ENCODE measurements at regions not wholly inside any gene's neighbourhood (a gene's known extent, or its start where the extent isn't known, plus 50 kb on each side); places are given as distances from the start of the nearest gene placed in this dataset.

GRCh38 chr5:77923666-77924065 is 147.5 kb upstream of the TBCA start:
- intact Hi-C loops (cut with DNase I) = no loop called here
- H3K36me3 ChIP-seq = no peaks in the 10 kb centered on the region
- no peak for TF ChIP-seq CTCF (IDR thresholded peaks at IDR 0.05)
- TF ChIP-seq POLR2AphosphoS5 (IDR thresholded peaks at IDR 0.05; ENCODE audit: insufficient read depth in 1 of 2, low read depth in 1 of 2) = no peak
- H3K27ac ChIP-seq = no peak overlapping the region
- no peak overlapping the region for H3K4me3 ChIP-seq
- no peaks in the 10 kb centered on the region for H3K27me3 ChIP-seq
- no peaks in the 10 kb centered on the region for H3K9me3 ChIP-seq
- no peak for DNase-seq (ENCODE audit: extremely low spot score in 2 of 2)
- no peaks in the 10 kb centered on the region for H3K4me1 ChIP-seq

GRCh38 chr5:77921094-77921768 is 145.1 kb upstream of the TBCA start:
- no peak overlapping the region for H3K27ac ChIP-seq
- H3K9me3 ChIP-seq = no peaks in the 10 kb centered on the region
- H3K4me3 ChIP-seq = no peak overlapping the region
- H3K36me3 ChIP-seq = no peaks in the 10 kb centered on the region
- intact Hi-C loops (cut with DNase I) = no loop called here
- H3K4me1 ChIP-seq = no peaks in the 10 kb centered on the region
- no peaks in the 10 kb centered on the region for H3K27me3 ChIP-seq
- no peak for DNase-seq (ENCODE audit: extremely low spot score in 2 of 2)
- no peak for TF ChIP-seq CTCF (IDR thresholded peaks at IDR 0.05)
- TF ChIP-seq POLR2AphosphoS5 (IDR thresholded peaks at IDR 0.05; ENCODE audit: insufficient read depth in 1 of 2, low read depth in 1 of 2) = no peak
- no peak for TF ChIP-seq POLR2A (IDR thresholded peaks at IDR 0.05)

GRCh38 chr5:77920359-77921058 is 144.4 kb upstream of the TBCA start:
- H3K9me3 ChIP-seq = no peaks in the 10 kb centered on the region
- intact Hi-C loops (cut with DNase I) = no loop called here
- H3K4me1 ChIP-seq = no peaks in the 10 kb centered on the region
- no peak for TF ChIP-seq POLR2AphosphoS5 (IDR thresholded peaks at IDR 0.05; ENCODE audit: insufficient read depth in 1 of 2, low read depth in 1 of 2)
- TF ChIP-seq CTCF (IDR thresholded peaks at IDR 0.05) = no peak
- no peak for TF ChIP-seq POLR2A (IDR thresholded peaks at IDR 0.05)
- H3K4me3 ChIP-seq = no peak overlapping the region
- DNase-seq (ENCODE audit: extremely low spot score in 2 of 2) = no peak
- no peaks in the 10 kb centered on the region for H3K27me3 ChIP-seq
- no peak overlapping the region for H3K27ac ChIP-seq
- H3K36me3 ChIP-seq = no peaks in the 10 kb centered on the region

- Histone ChIP-seq H3K27ac (no peak overlapping the region), H3K27me3 (no peaks in the 10 kb centered on the region), H3K9me3 (no peaks in the 10 kb centered on the region), H3K4me1 (no peaks in the 10 kb centered on the region), H3K4me3 (no peak overlapping the region), H3K36me3 (no peaks in the 10 kb centered on the region)
- intact Hi-C loops (cut with DNase I) = no loop called here
- TF ChIP-seq CTCF (IDR thresholded peaks at IDR 0.05) = no peak
- no peak for TF ChIP-seq POLR2A (IDR thresholded peaks at IDR 0.05)
- TF ChIP-seq POLR2AphosphoS5 (IDR thresholded peaks at IDR 0.05; ENCODE audit: insufficient read depth in 1 of 2, low read depth in 1 of 2) = no peak
- no peak for DNase-seq (ENCODE audit: extremely low spot score in 2 of 2)
Measured at GRCh38 chr5:77915346-77915745, 139.2 kb upstream of the TBCA start.

GRCh38 chr5:77912721-77913120 is 136.6 kb upstream of the TBCA start:
- Histone ChIP-seq H3K27me3 (no peaks in the 10 kb centered on the region), H3K27ac (no peak overlapping the region), H3K4me1 (no peaks in the 10 kb centered on the region), H3K4me3 (no peak overlapping the region), H3K36me3 (no peaks in the 10 kb centered on the region), H3K9me3 (no peaks in the 10 kb centered on the region)
- DNase-seq (ENCODE audit: extremely low spot score in 2 of 2) = no peak
- intact Hi-C loops (cut with DNase I) = no loop called here
- TF ChIP-seq POLR2A (IDR thresholded peaks at IDR 0.05) (no peak), POLR2AphosphoS5 (IDR thresholded peaks at IDR 0.05; ENCODE audit: insufficient read depth in 1 of 2, low read depth in 1 of 2) (no peak), CTCF (IDR thresholded peaks at IDR 0.05) (no peak)

Data from vagina (tissue), 2 donors.